Breast epithelium (tissue), 4 donors: ENCODE measurements at regions not wholly inside any gene's neighbourhood (a gene's known extent, or its start where the extent isn't known, plus 50 kb on each side); places are given as distances from the start of the nearest gene placed in this dataset.

Experiments used
- DNase-seq, 2 donors: peaks; one replicate each; pipeline ENCODE4 v3.0.0-alpha.2; 2019; ENCODE audit warnings: low spot score in 2 of 2
- H3K27ac ChIP-seq, 2 donors: fragments of 200-600 bp; sonication (generic) in 1 of 2; one replicate each; pipeline ENCODE4 v1.5.1; 2016 to 2019; ENCODE audit warnings: mild to moderate bottlenecking in 1 of 2
- H3K27me3 ChIP-seq, 2 donors: fragments of 200-600 bp; sonication (generic) in 1 of 2; one replicate each; pipeline versions ENCODE4 v1.5.1 to v1.6.0; 2017 to 2019; ENCODE audit warnings: control low read depth in 1 of 2, mild to moderate bottlenecking in 1 of 2
- H3K36me3 ChIP-seq: fragments of 200-600 bp; one replicate; pipeline ENCODE4 v1.5.1; 2019
- H3K4me1 ChIP-seq, 2 donors: fragments of 200-600 bp; sonication (generic); one replicate each; pipeline ENCODE4 v1.5.1; 2016 to 2019; ENCODE audit warnings: control low read depth in 1 of 2
- H3K4me3 ChIP-seq, 3 donors: fragments of 200-600 bp; sonication (generic); 1 replicate in 2 of 3; 2 replicates in 1 of 3; pipeline ENCODE4 v1.5.1; 2016 to 2019; ENCODE audit warnings: mild to moderate bottlenecking in 3 of 3, moderate library complexity in 2 of 3
- H3K9me3 ChIP-seq, 2 donors: fragments of 200-600 bp; sonication (generic) in 1 of 2; one replicate each; pipeline ENCODE4 v1.5.1; 2016 to 2019; ENCODE audit warnings: control low read depth in 1 of 2
- POLR2A ChIP-seq: fragments of 450-650 bp; IDR thresholded peaks from one replicate; pipeline ENCODE4 v1.6.1; 2016; ENCODE audit warnings: antibody characterized with exemption, mild to moderate bottlenecking, moderate library complexity
- POLR2AphosphoS5 ChIP-seq, 3 donors: sonication (generic); formaldehyde crosslinking; IDR thresholded peaks; one replicate each; pipeline ENCODE4 v1.6.1; 2017; ENCODE audit warnings: antibody characterized with exemption in 3 of 3
- intact Hi-C: fragments of 100-400 bp; cut with DNase I; formaldehyde crosslinking; loops from one replicate; pipeline ENCODE4 v1.15.1; 2023; ENCODE audit warnings: low total_unique reads
- TF ChIP-seq, protein P1 (sequence below), 3 donors: fragments of 450-650 bp; IDR thresholded peaks; one replicate each; pipeline ENCODE4 v1.5.1; 2016 to 2017; ENCODE audit warnings: antibody characterized with exemption in 3 of 3, mild to moderate bottlenecking in 3 of 3, moderate library complexity in 3 of 3

DNA sequence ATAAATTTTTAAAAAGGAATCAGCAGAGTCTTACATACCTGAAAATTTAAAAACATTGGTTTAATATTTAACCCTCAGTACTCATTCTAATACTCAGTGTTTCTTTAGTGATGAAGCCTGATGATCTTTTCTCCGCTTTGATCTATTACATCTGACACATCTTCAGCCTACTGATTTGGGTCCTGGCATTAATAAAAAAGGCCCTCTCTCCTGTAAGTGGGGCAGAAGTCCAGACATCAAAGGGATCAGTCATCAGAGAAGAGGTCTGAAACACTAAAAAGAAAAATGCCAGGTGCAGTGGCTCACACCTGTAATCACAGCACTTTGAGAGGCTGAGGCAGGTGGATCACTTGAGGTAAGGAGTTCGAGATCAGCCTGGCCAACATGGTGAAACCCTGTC, 581.1 kb upstream of the LRATD1 start:
- intact Hi-C loops, result no loop called here

DNA sequence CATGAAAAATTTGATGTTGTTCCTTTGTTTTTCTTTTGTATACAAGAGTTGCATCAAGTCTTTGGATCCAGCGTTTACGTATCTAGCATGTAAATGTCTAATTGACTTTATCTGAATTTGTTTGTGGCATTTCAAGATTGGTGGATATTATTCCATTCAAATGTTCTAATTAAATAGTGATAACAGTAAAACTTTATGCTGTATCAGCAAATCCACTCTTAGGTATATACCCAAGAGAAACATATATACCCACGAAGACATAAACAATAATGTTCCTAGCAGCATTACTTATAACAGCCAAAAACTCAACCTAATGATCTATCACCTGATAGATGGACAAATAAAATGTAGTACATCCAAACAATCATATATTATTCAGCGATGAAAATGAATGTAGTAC, 579.4 kb upstream of the LRATD1 start:
- Histone ChIP-seq H3K4me3 (no peak overlapping the region), H3K4me1 (no peaks in the 10 kb centered on the region), H3K27ac (no peak overlapping the region), H3K36me3 (no peaks in the 10 kb centered on the region), H3K27me3 (no peaks in the 10 kb centered on the region), H3K9me3 (no peaks in the 10 kb centered on the region)
- TF ChIP-seq, protein P1, sequence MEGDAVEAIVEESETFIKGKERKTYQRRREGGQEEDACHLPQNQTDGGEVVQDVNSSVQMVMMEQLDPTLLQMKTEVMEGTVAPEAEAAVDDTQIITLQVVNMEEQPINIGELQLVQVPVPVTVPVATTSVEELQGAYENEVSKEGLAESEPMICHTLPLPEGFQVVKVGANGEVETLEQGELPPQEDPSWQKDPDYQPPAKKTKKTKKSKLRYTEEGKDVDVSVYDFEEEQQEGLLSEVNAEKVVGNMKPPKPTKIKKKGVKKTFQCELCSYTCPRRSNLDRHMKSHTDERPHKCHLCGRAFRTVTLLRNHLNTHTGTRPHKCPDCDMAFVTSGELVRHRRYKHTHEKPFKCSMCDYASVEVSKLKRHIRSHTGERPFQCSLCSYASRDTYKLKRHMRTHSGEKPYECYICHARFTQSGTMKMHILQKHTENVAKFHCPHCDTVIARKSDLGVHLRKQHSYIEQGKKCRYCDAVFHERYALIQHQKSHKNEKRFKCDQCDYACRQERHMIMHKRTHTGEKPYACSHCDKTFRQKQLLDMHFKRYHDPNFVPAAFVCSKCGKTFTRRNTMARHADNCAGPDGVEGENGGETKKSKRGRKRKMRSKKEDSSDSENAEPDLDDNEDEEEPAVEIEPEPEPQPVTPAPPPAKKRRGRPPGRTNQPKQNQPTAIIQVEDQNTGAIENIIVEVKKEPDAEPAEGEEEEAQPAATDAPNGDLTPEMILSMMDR (IDR thresholded peaks at IDR 0.05), result no peak
- TF ChIP-seq POLR2AphosphoS5 (IDR thresholded peaks at IDR 0.05) (no peak), POLR2A (no peak)
- no peak for DNase-seq
- intact Hi-C loops, result no loop called here

More for the DNA sequence above, 581.1 kb upstream of the LRATD1 start:
- Histone ChIP-seq H3K36me3 (no peaks in the 10 kb centered on the region), H3K4me3 (no peak overlapping the region), H3K27me3 (no peaks in the 10 kb centered on the region), H3K9me3 (no peaks in the 10 kb centered on the region), H3K4me1 (no peaks in the 10 kb centered on the region), H3K27ac (no peak overlapping the region)
- TF ChIP-seq POLR2AphosphoS5 (IDR thresholded peaks at IDR 0.05), result no peak
- TF ChIP-seq, protein P1 (IDR thresholded peaks at IDR 0.05), result no peak
- no peak for TF ChIP-seq POLR2A
- DNase-seq, result no peak

DNA sequence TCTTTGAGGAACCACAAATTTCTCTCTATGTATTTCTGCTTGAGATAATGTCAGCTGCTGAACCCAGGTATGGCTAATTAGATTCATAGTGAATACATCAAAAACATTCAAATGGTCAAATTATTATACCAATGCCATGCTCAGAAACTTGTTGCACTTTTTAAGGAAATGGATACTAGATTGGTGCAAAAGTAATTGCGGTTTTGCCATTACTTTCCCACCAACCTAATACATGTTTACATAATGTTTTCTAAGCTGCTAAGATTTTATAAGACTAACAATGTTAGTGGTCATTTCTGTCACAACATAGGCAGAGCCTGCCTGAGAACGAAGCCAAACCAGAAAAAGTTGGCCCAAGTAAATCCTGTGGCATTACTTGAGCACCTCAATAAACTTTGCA, 568.2 kb upstream of the LRATD1 start:
- no peak for DNase-seq
- no peaks in the 10 kb centered on the region for H3K27me3 ChIP-seq
- no peaks in the 10 kb centered on the region for H3K9me3 ChIP-seq
- no peak overlapping the region for H3K4me3 ChIP-seq
- intact Hi-C loops, result no loop called here
- no peak overlapping the region for H3K27ac ChIP-seq
- no peaks in the 10 kb centered on the region for H3K36me3 ChIP-seq
- TF ChIP-seq, protein P1 (IDR thresholded peaks at IDR 0.05), result no peak
- TF ChIP-seq POLR2A (no peak), POLR2AphosphoS5 (IDR thresholded peaks at IDR 0.05) (no peak)
- no peaks in the 10 kb centered on the region for H3K4me1 ChIP-seq

DNA sequence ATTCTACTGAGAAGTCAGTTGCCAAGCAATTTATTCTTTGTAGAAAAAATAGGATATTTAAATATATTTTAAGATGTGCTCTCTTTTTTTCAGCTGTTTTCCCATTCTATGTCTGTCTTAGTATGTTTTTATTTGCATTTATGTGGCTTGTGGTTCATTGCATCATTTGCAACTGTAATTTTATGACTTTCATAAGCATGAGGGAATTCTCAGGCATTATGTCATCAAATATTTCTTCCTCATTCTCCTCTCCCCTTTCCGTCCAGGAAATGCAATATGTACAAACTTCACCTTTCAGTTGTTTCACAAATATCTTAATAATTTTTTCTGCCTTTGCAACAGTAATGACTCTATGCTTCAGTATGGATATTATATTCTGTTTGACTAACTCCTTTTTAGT, 560.2 kb upstream of the LRATD1 start:
- TF ChIP-seq, protein P1 (IDR thresholded peaks at IDR 0.05), result no peak
- TF ChIP-seq POLR2AphosphoS5 (IDR thresholded peaks at IDR 0.05) (no peak), POLR2A (no peak)
- no peaks in the 10 kb centered on the region for H3K9me3 ChIP-seq
- no peaks in the 10 kb centered on the region for H3K27me3 ChIP-seq
- DNase-seq, result no peak
- no peak overlapping the region for H3K4me3 ChIP-seq
- no peak overlapping the region for H3K27ac ChIP-seq
- intact Hi-C loops, result no loop called here
- H3K36me3 ChIP-seq, result no peaks in the 10 kb centered on the region
- H3K4me1 ChIP-seq, result no peaks in the 10 kb centered on the region

DNA sequence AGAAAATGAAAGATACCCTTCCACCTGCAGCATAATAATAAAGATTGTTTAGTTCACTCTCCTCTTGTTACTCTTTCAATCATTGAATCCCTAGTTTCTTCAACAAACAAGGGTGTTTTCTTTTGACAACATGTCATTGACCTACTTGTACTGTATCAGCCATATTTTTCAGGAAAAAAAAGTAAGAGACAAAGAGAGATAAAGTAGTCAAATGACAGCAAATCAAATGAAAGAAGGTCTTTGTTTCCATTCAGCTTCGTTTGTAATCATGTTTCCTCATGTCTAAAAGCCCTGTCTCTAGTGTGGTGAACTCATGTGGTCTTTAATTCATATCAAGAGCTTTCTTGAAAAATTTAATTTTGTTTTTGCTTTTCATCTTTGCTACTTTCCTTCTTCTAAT, 557.8 kb upstream of the LRATD1 start:
- TF ChIP-seq POLR2AphosphoS5 (IDR thresholded peaks at IDR 0.05) (no peak), POLR2A (no peak)
- TF ChIP-seq, protein P1 (IDR thresholded peaks at IDR 0.05), result no peak
- H3K27me3 ChIP-seq, result no peaks in the 10 kb centered on the region
- intact Hi-C loops, result no loop called here
- no peaks in the 10 kb centered on the region for H3K4me1 ChIP-seq
- H3K9me3 ChIP-seq, result no peaks in the 10 kb centered on the region
- no peak overlapping the region for H3K27ac ChIP-seq
- no peak overlapping the region for H3K4me3 ChIP-seq
- no peaks in the 10 kb centered on the region for H3K36me3 ChIP-seq
- DNase-seq, result no peak
